MG63 (cell line): ENCODE measurements at regions not wholly inside any gene's neighbourhood (a gene's known extent, or its start where the extent isn't known, plus 50 kb on each side); places are given as distances from the start of the nearest gene placed in this dataset.

Source experiments
- DNase-seq: peaks from one replicate; pipeline ENCODE4 v3.0.0-alpha.2; 2020
- H3K27me3 ChIP-seq: fragments of 250-450 bp; sonication (Bioruptor Pico); 2 replicates; pipeline ENCODE4 v1.5.1; 2020; ENCODE audit warnings: mild to moderate bottlenecking, moderate library complexity
- H3K36me3 ChIP-seq: fragments of 250-450 bp; sonication (Bioruptor Pico); 2 replicates; pipeline ENCODE4 v1.5.1; 2020; ENCODE audit warnings: mild to moderate bottlenecking, moderate library complexity
- H3K4me3 ChIP-seq: fragments of 250-450 bp; sonication (Bioruptor Pico); 2 replicates; pipeline ENCODE4 v1.5.1; 2020; ENCODE audit warnings: mild to moderate bottlenecking, moderate library complexity
- H3K9me3 ChIP-seq: fragments of 250-450 bp; sonication (Bioruptor Pico); 2 replicates; pipeline ENCODE4 v1.5.1; 2020; ENCODE audit warnings: mild to moderate bottlenecking, moderate library complexity

GRCh38 chr6:80714513-80714912, 608.0 kb downstream of the BCKDHB start:
- no peaks in the 10 kb centered on the region for H3K27me3 ChIP-seq

GRCh38 chr6:80698459-80698858, 592.0 kb downstream of the BCKDHB start:
- H3K27me3 ChIP-seq = no peaks in the 10 kb centered on the region
- peaks cover 4% of the 10 kb centered on the region for H3K9me3 ChIP-seq
- H3K4me3 ChIP-seq = no peak overlapping the region
- DNase-seq = no peak
- H3K36me3 ChIP-seq = no peaks in the 10 kb centered on the region

More at GRCh38 chr6:80714513-80714912, 608.0 kb downstream of the BCKDHB start:
- Histone ChIP-seq H3K36me3 (no peaks in the 10 kb centered on the region), H3K9me3 (no peaks in the 10 kb centered on the region), H3K4me3 (no peak overlapping the region)
- no peak for DNase-seq

GRCh38 chr6:80696268-80696667, 589.8 kb downstream of the BCKDHB start:
- no peak for DNase-seq
- no peaks in the 10 kb centered on the region for H3K27me3 ChIP-seq

GRCh38 chr6:80690551-80691131, 584.2 kb downstream of the BCKDHB start:
- peak; percentile 16 for DNase-seq
- Histone ChIP-seq H3K4me3 (no peak overlapping the region), H3K9me3 (no peaks in the 10 kb centered on the region), H3K36me3 (no peaks in the 10 kb centered on the region), H3K27me3 (no peaks in the 10 kb centered on the region)

More at GRCh38 chr6:80696268-80696667, 589.8 kb downstream of the BCKDHB start:
- Histone ChIP-seq H3K36me3 (no peaks in the 10 kb centered on the region), H3K4me3 (no peak overlapping the region), H3K9me3 (peaks cover 4% of the 10 kb centered on the region)

- Histone ChIP-seq H3K9me3 (no peaks in the 10 kb centered on the region), H3K4me3 (no peak overlapping the region), H3K36me3 (no peaks in the 10 kb centered on the region), H3K27me3 (no peaks in the 10 kb centered on the region)
- no peak for DNase-seq
Observed at GRCh38 chr6:80689716-80690395, 583.4 kb downstream of the BCKDHB start.

- no peaks in the 10 kb centered on the region for H3K36me3 ChIP-seq
- peaks cover 4% of the 10 kb centered on the region for H3K9me3 ChIP-seq
- no peaks in the 10 kb centered on the region for H3K27me3 ChIP-seq
- no peak overlapping the region for H3K4me3 ChIP-seq
- no peak for DNase-seq
Observed at GRCh38 chr6:80679992-80680391, 573.5 kb downstream of the BCKDHB start.

GRCh38 chr6:80676386-80676785, 569.9 kb downstream of the BCKDHB start:
- Histone ChIP-seq H3K9me3 (no peaks in the 10 kb centered on the region), H3K27me3 (no peaks in the 10 kb centered on the region), H3K36me3 (no peaks in the 10 kb centered on the region), H3K4me3 (no peak overlapping the region)
- no peak for DNase-seq

GRCh38 chr6:80674669-80675068, 568.2 kb downstream of the BCKDHB start:
- no peak overlapping the region for H3K4me3 ChIP-seq
- H3K27me3 ChIP-seq = no peaks in the 10 kb centered on the region
- DNase-seq = no peak
- H3K9me3 ChIP-seq = no peaks in the 10 kb centered on the region
- H3K36me3 ChIP-seq = no peaks in the 10 kb centered on the region

- H3K27me3 ChIP-seq = no peaks in the 10 kb centered on the region
- DNase-seq = no peak
- no peaks in the 10 kb centered on the region for H3K9me3 ChIP-seq
- no peak overlapping the region for H3K4me3 ChIP-seq
- no peaks in the 10 kb centered on the region for H3K36me3 ChIP-seq
Observed at GRCh38 chr6:80673367-80673766, 566.9 kb downstream of the BCKDHB start.

- Histone ChIP-seq H3K27me3 (no peaks in the 10 kb centered on the region), H3K4me3 (no peak overlapping the region), H3K9me3 (no peaks in the 10 kb centered on the region), H3K36me3 (no peaks in the 10 kb centered on the region)
- no peak for DNase-seq
Observed at GRCh38 chr6:80667006-80667405, 560.5 kb downstream of the BCKDHB start.

GRCh38 chr6:80658926-80659325, 552.5 kb downstream of the BCKDHB start:
- Histone ChIP-seq H3K27me3 (no peaks in the 10 kb centered on the region), H3K36me3 (no peaks in the 10 kb centered on the region), H3K9me3 (no peaks in the 10 kb centered on the region), H3K4me3 (no peak overlapping the region)
- DNase-seq = no peak

GRCh38 chr6:80647156-80647555, 540.7 kb downstream of the BCKDHB start:
- peaks cover 2% of the 10 kb centered on the region; the same call in 1 of the 2 replicates for H3K9me3 ChIP-seq
- no peak for DNase-seq
- no peaks in the 10 kb centered on the region for H3K27me3 ChIP-seq
- no peaks in the 10 kb centered on the region for H3K36me3 ChIP-seq
- H3K4me3 ChIP-seq = no peak overlapping the region

- Histone ChIP-seq H3K27me3 (no peaks in the 10 kb centered on the region), H3K4me3 (no peak overlapping the region), H3K9me3 (peaks cover 2% of the 10 kb centered on the region; the same call in 1 of the 2 replicates), H3K36me3 (no peaks in the 10 kb centered on the region)
- DNase-seq = no peak
Observed at GRCh38 chr6:80643881-80644280, 537.4 kb downstream of the BCKDHB start.

GRCh38 chr6:80642452-80642851, 536.0 kb downstream of the BCKDHB start:
- no peak for DNase-seq
- Histone ChIP-seq H3K27me3 (no peaks in the 10 kb centered on the region), H3K4me3 (no peak overlapping the region), H3K36me3 (no peaks in the 10 kb centered on the region), H3K9me3 (peaks cover 2% of the 10 kb centered on the region; the same call in 1 of the 2 replicates)

- Histone ChIP-seq H3K4me3 (no peak overlapping the region), H3K27me3 (no peaks in the 10 kb centered on the region), H3K36me3 (no peaks in the 10 kb centered on the region), H3K9me3 (peaks cover 2% of the 10 kb centered on the region; the same call in 1 of the 2 replicates)
- no peak for DNase-seq
Observed at GRCh38 chr6:80641591-80641990, 535.1 kb downstream of the BCKDHB start.

GRCh38 chr6:80640176-80640575, 533.7 kb downstream of the BCKDHB start:
- H3K4me3 ChIP-seq = no peak overlapping the region
- no peaks in the 10 kb centered on the region for H3K36me3 ChIP-seq
- no peak for DNase-seq
- H3K27me3 ChIP-seq = no peaks in the 10 kb centered on the region
- peaks cover under 1% of the 10 kb centered on the region; the same call in 1 of the 2 replicates for H3K9me3 ChIP-seq

GRCh38 chr6:80639181-80639629, 532.7 kb downstream of the BCKDHB start:
- Histone ChIP-seq H3K4me3 (no peak overlapping the region), H3K27me3 (no peaks in the 10 kb centered on the region), H3K36me3 (no peaks in the 10 kb centered on the region), H3K9me3 (no peaks in the 10 kb centered on the region; the same call in 1 of the 2 replicates)
- no peak for DNase-seq
